PC-3 (cell line): ENCODE measurements at regions not wholly inside any gene's neighbourhood (a gene's known extent, or its start where the extent isn't known, plus 50 kb on each side); places are given as distances from the start of the nearest gene placed in this dataset.

Experiments
- ATAC-seq: fragments of 200-7000 bp; cut with Tn5 transposase; 2 replicates; pipeline ENCODE4 v1.9.1; 2020; ENCODE audit warnings: mild to moderate bottlenecking, moderate library complexity
- BruUV-seq: library from RNA; stranded (reverse); fragments of 400-500 nt; replicated peaks from 2 replicates; lab custom pipeline; 2021; lab: Mats Ljungman, UMichigan
- CTCF ChIA-PET: fragments of 300-600 bp; sonication (Branson Sonifier 250); formaldehyde crosslinking; loops from one replicate; lab custom pipeline; 2022; ENCODE audit warnings: antibody characterized with exemption; lab: Charles Lee
- POLR2A ChIA-PET: fragments of 300-600 bp; sonication (Branson Sonifier 250); formaldehyde crosslinking; loops from one replicate; lab custom pipeline; 2022; ENCODE audit warnings: antibody characterized with exemption; ENCODE audit not compliant: unreplicated experiment; lab: Charles Lee
- DNase-seq: peaks from one replicate; pipeline ENCODE4 v3.0.0-alpha.2; 2015
- H2AFZ ChIP-seq: fragments of 300-600 bp; sonication (generic); 2 replicates; pipeline ENCODE4 v1.6.0; 2016; ENCODE audit warnings: antibody characterized with exemption, low read length
- H3F3A ChIP-seq: fragments of 300-600 bp; sonication (generic); one replicate; pipeline ENCODE4 v1.6.0; 2017; ENCODE audit warnings: antibody characterized with exemption, low read length, control low read depth, mild to moderate bottlenecking; ENCODE audit not compliant: unreplicated experiment
- H3K27ac ChIP-seq: fragments of 300-600 bp; sonication (generic); 2 replicates; pipeline ENCODE4 v1.5.1; 2016; ENCODE audit warnings: mild to moderate bottlenecking, low read length
- H3K27me3 ChIP-seq: fragments of 300-600 bp; sonication (generic); 2 replicates; pipeline ENCODE4 v1.6.1; 2016; ENCODE audit warnings: low read length, mixed read lengths
- H3K36me3 ChIP-seq: fragments of 300-600 bp; sonication (generic); 2 replicates; pipeline ENCODE4 v1.6.1; 2016; ENCODE audit warnings: low read depth, mixed run types, low read length, mixed read lengths
- H3K4me1 ChIP-seq: fragments of 300-600 bp; sonication (generic); 2 replicates; pipeline ENCODE4 v1.5.1; 2016; ENCODE audit warnings: low read length; ENCODE audit not compliant: insufficient read depth
- H3K4me2 ChIP-seq: fragments of 300-600 bp; sonication (generic); 2 replicates; pipeline ENCODE4 v1.6.0; 2016; ENCODE audit warnings: low read length
- H3K4me3 ChIP-seq: fragments of 300-600 bp; sonication (generic); 2 replicates; pipeline ENCODE4 v1.5.1; 2016; ENCODE audit warnings: mild to moderate bottlenecking, low read length, mixed read lengths
- H3K79me2 ChIP-seq: fragments of 300-600 bp; sonication (generic); 2 replicates; pipeline ENCODE4 v1.6.1; 2017; ENCODE audit warnings: low read length, mixed read lengths
- H3K9ac ChIP-seq: fragments of 300-600 bp; sonication (generic); 2 replicates; pipeline ENCODE4 v1.6.0; 2016; ENCODE audit warnings: mild to moderate bottlenecking, low read length
- H3K9me2 ChIP-seq: fragments of 300-600 bp; sonication (generic); replicated peaks from 2 replicates; pipeline ENCODE4 v1.6.1; 2016; ENCODE audit warnings: mixed run types, low read length, mixed read lengths
- H3K9me3 ChIP-seq: fragments of 300-600 bp; sonication (generic); 2 replicates; pipeline ENCODE4 v1.6.1; 2016; ENCODE audit warnings: low read length, mixed read lengths
- H4K20me1 ChIP-seq: fragments of 300-600 bp; sonication (generic); 2 replicates; pipeline ENCODE4 v1.6.1; 2016; ENCODE audit warnings: low read length, mixed read lengths
- EZH2 ChIP-seq: fragments of 300-600 bp; sonication (generic); IDR thresholded peaks from one replicate; pipeline ENCODE4 v1.6.1; 2017; ENCODE audit warnings: antibody characterized with exemption, mild to moderate bottlenecking, low read length; ENCODE audit not compliant: unreplicated experiment
- EZH2phosphoT487 ChIP-seq: fragments of 300-600 bp; sonication (generic); IDR thresholded peaks from 2 replicates; pipeline ENCODE4 v1.6.1; 2018; ENCODE audit warnings: mild to moderate bottlenecking, antibody characterized with exemption, low read length, borderline replicate concordance
- intact Hi-C: fragments of 100-400 bp; cut with micrococcal nuclease; formaldehyde crosslinking; loops from 2 replicates; pipeline ENCODE4 v1.9.0; 2023
- TF ChIP-seq, protein P1 (sequence below): fragments of 300-600 bp; sonication (generic); conservative IDR thresholded peaks from 2 replicates; pipeline ENCODE4 v1.5.1; 2017; ENCODE audit warnings: antibody characterized with exemption, low read depth, mild to moderate bottlenecking, low read length

GRCh38 chr17:22266231-22266630, 573.9 kb downstream of the KCNJ18 start:
- H3K36me3 ChIP-seq, result no peaks in the 10 kb centered on the region
- peaks cover 6% of the 10 kb centered on the region; the same call in 1 of the 2 replicates for H3K9me3 ChIP-seq

DNA sequence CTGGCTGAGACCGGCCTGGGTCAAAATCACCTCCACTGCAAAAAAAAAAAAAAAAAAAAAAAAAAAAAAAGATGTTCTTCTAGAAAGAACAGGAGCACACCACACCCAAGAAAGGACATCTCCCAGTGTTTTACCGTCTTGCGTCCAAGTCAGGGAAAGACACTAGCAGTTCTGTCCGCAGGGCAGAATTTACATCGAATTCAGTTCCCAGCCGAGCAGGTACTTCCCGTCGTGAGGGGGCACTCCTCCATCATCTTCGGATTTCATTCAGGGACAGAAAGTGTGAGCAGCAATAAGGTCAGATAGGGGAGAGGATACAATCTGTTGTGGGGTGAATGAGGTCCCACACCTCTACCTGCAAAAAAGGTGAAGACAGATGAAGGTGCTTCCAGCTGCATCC, 574.7 kb downstream of the KCNJ18 start:
- no TSS peak for BruUV-seq
- DNase-seq (no peak), ATAC-seq (no peak)
- TF ChIP-seq, protein P1, sequence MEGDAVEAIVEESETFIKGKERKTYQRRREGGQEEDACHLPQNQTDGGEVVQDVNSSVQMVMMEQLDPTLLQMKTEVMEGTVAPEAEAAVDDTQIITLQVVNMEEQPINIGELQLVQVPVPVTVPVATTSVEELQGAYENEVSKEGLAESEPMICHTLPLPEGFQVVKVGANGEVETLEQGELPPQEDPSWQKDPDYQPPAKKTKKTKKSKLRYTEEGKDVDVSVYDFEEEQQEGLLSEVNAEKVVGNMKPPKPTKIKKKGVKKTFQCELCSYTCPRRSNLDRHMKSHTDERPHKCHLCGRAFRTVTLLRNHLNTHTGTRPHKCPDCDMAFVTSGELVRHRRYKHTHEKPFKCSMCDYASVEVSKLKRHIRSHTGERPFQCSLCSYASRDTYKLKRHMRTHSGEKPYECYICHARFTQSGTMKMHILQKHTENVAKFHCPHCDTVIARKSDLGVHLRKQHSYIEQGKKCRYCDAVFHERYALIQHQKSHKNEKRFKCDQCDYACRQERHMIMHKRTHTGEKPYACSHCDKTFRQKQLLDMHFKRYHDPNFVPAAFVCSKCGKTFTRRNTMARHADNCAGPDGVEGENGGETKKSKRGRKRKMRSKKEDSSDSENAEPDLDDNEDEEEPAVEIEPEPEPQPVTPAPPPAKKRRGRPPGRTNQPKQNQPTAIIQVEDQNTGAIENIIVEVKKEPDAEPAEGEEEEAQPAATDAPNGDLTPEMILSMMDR, result no peak
- TF ChIP-seq EZH2phosphoT487 (no peak), EZH2 (no peak)
- Histone ChIP-seq H3K4me3 (no peak overlapping the region), H3K27ac (no peak overlapping the region), H3K4me2 (no peak overlapping the region), H4K20me1 (no peaks in the 10 kb centered on the region), H3F3A (no peaks in the 10 kb centered on the region), H3K9me2 (no peaks in the 10 kb centered on the region), H3K27me3 (no peaks in the 10 kb centered on the region), H3K9me3 (peaks cover 6% of the 10 kb centered on the region; the same call in 1 of the 2 replicates), H2AFZ (no peak overlapping the region), H3K79me2 (no peaks in the 10 kb centered on the region), H3K9ac (no peak overlapping the region), H3K36me3 (no peaks in the 10 kb centered on the region), H3K4me1 (no peaks in the 10 kb centered on the region)
- POLR2A ChIA-PET, result no interaction called here
- CTCF ChIA-PET, result no interaction called here
- intact Hi-C loops, result no loop called here

More at GRCh38 chr17:22266231-22266630, 573.9 kb downstream of the KCNJ18 start:
- Histone ChIP-seq H3K79me2 (no peaks in the 10 kb centered on the region), H2AFZ (no peak overlapping the region), H3K9me2 (no peaks in the 10 kb centered on the region), H3K4me2 (no peak overlapping the region), H3K27ac (no peak overlapping the region), H3K4me1 (no peaks in the 10 kb centered on the region), H3K4me3 (no peak overlapping the region), H3K9ac (no peak overlapping the region), H4K20me1 (no peaks in the 10 kb centered on the region), H3F3A (no peaks in the 10 kb centered on the region), H3K27me3 (no peaks in the 10 kb centered on the region)
- TF ChIP-seq, protein P1, result no peak
- no peak for TF ChIP-seq EZH2phosphoT487
- TF ChIP-seq EZH2, result no peak
- no peak for DNase-seq
- CTCF ChIA-PET, result no interaction called here
- no peak for ATAC-seq
- intact Hi-C loops, result no loop called here
- POLR2A ChIA-PET, result no interaction called here
- no TSS peak for BruUV-seq

- no peak for TF ChIP-seq EZH2phosphoT487
- TF ChIP-seq, protein P1, result no peak
- no peak for TF ChIP-seq EZH2
- no peaks in the 10 kb centered on the region for H3K4me1 ChIP-seq
- POLR2A ChIA-PET, result no interaction called here
- intact Hi-C loops, result no loop called here
- no peak overlapping the region for H3K4me3 ChIP-seq
- H3K27ac ChIP-seq, result no peak overlapping the region
- CTCF ChIA-PET, result no interaction called here
- H3K9me2 ChIP-seq, result no peaks in the 10 kb centered on the region
- H3F3A ChIP-seq, result no peaks in the 10 kb centered on the region
- H3K9ac ChIP-seq, result no peak overlapping the region
- 0 out of 2 replicates have a peak, but pooled peaks cover 6% of the 10 kb centered on the region for H3K9me3 ChIP-seq
- H3K4me2 ChIP-seq, result no peak overlapping the region
- no peaks in the 10 kb centered on the region for H3K27me3 ChIP-seq
- H3K36me3 ChIP-seq, result no peaks in the 10 kb centered on the region
- no peak overlapping the region for H2AFZ ChIP-seq
- no peak for DNase-seq
- H3K79me2 ChIP-seq, result no peaks in the 10 kb centered on the region
- no peaks in the 10 kb centered on the region for H4K20me1 ChIP-seq
- BruUV-seq, result no TSS peak
- no peak for ATAC-seq
Observed at GRCh38 chr17:22268214-22268911, 576.0 kb downstream of the KCNJ18 start.
